GM23338 (cell line): ENCODE measurements at regions not wholly inside any gene's neighbourhood (a gene's known extent, or its start where the extent isn't known, plus 50 kb on each side); places are given as distances from the start of the nearest gene placed in this dataset.
"Not testable (repeated sequence)": the region's sequence is repeated elsewhere in the genome, so short reads cannot be mapped to it uniquely, and the experiment has no call there.

ENCODE experiments used
- CTCF ChIP-seq, 2 experiments: fragments of 200-600 bp in 1 of 2; sonication (generic) in 1 of 2; conservative IDR thresholded peaks; 2 replicates each; pipeline versions ENCODE4 v1.5.1 to v1.6.1; 2016 to 2017; ENCODE audit warnings: antibody characterized with exemption in 2 of 2, low read depth in 2 of 2, mild to moderate bottlenecking in 2 of 2, moderate library complexity in 1 of 2
- EZH2 ChIP-seq: fragments of 200-600 bp; sonication (generic); IDR thresholded peaks from one replicate; pipeline ENCODE4 v1.8.0; 2017; ENCODE audit warnings: antibody characterized with exemption, mild to moderate bottlenecking, low read depth; ENCODE audit not compliant: unreplicated experiment
- EZH2phosphoT487 ChIP-seq: fragments of 200-600 bp; sonication (generic); IDR thresholded peaks from one replicate; pipeline ENCODE4 v1.8.1; 2018; ENCODE audit warnings: antibody characterized with exemption; ENCODE audit not compliant: unreplicated experiment
- NANOG ChIP-seq: IDR thresholded peaks from 2 replicates; pipeline ENCODE4 v1.6.1; 2016; ENCODE audit warnings: antibody characterized with exemption, borderline replicate concordance
- POLR2AphosphoS5 ChIP-seq: IDR thresholded peaks from 2 replicates; pipeline ENCODE4 v1.6.1; 2016; ENCODE audit warnings: antibody characterized with exemption, low read depth
- REST ChIP-seq: IDR thresholded peaks from one replicate; pipeline ENCODE4 v1.6.1; 2018; ENCODE audit warnings: antibody characterized with exemption; ENCODE audit not compliant: unreplicated experiment
- ZNF114 ChIP-seq: fragments of 250-450 bp; sonication (Bioruptor Pico); IDR thresholded peaks from 2 replicates; pipeline ENCODE4 v1.5.0; 2020; ENCODE audit warnings: mild to moderate bottlenecking, moderate library complexity

GRCh38 chr9:67424881-67425280 is 432.5 kb upstream of the SPATA31A3 start:
- not testable (repeated sequence) for TF ChIP-seq EZH2; ZNF114 (CRISPR knock-in tag); CTCF (conservative IDR thresholded peaks at IDR 0.05; ENCODE audit: low read depth in 2 of 2); NANOG; EZH2phosphoT487; REST; POLR2AphosphoS5
